ENCODE measurements at regions not wholly inside any gene's neighbourhood (a gene's known extent, or its start where the extent isn't known, plus 50 kb on each side); places are given as distances from the start of the nearest gene placed in this dataset.
A peak's percentile ranks its signal among the peaks of the same experiment; 100 is the strongest.

DNA sequence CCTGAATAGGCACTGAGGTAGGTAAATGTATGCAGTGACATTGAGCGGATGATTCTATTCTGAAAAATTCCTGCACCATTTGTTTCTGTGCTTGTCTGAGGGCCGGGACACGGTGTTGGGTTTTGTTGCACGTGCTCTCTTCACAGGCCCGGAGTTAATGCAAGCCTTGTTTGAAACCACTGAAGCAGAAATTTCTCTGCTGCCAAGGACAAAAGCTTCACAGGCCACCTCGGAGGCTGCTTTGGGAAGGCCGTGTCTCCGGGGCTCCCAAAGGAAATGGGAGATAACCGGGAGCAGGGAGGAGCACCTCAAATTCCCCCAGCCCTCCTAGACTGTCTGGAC is 179.4 kb downstream of the OPA1 start:
- H3K4me1 Mint-ChIP-seq (ENCODE audit: unreplicated experiment) = peaks cover 61% of the 10 kb centered on the region
- TF ChIP-seq, protein P1, sequence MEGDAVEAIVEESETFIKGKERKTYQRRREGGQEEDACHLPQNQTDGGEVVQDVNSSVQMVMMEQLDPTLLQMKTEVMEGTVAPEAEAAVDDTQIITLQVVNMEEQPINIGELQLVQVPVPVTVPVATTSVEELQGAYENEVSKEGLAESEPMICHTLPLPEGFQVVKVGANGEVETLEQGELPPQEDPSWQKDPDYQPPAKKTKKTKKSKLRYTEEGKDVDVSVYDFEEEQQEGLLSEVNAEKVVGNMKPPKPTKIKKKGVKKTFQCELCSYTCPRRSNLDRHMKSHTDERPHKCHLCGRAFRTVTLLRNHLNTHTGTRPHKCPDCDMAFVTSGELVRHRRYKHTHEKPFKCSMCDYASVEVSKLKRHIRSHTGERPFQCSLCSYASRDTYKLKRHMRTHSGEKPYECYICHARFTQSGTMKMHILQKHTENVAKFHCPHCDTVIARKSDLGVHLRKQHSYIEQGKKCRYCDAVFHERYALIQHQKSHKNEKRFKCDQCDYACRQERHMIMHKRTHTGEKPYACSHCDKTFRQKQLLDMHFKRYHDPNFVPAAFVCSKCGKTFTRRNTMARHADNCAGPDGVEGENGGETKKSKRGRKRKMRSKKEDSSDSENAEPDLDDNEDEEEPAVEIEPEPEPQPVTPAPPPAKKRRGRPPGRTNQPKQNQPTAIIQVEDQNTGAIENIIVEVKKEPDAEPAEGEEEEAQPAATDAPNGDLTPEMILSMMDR (conservative IDR thresholded peaks at IDR 0.05) = no peak
- no peaks in the 10 kb centered on the region for H3K36me3 Mint-ChIP-seq
- no peak overlapping the region for H3K27ac Mint-ChIP-seq
- no peak overlapping the region for H3K4me3 Mint-ChIP-seq
- H3K9me3 Mint-ChIP-seq = peaks cover 3% of the 10 kb centered on the region
- H3K27me3 Mint-ChIP-seq = peaks cover 3% of the 10 kb centered on the region
- peak; percentile 24 for DNase-seq (ENCODE audit: extremely low spot score, unreplicated experiment)

DNA sequence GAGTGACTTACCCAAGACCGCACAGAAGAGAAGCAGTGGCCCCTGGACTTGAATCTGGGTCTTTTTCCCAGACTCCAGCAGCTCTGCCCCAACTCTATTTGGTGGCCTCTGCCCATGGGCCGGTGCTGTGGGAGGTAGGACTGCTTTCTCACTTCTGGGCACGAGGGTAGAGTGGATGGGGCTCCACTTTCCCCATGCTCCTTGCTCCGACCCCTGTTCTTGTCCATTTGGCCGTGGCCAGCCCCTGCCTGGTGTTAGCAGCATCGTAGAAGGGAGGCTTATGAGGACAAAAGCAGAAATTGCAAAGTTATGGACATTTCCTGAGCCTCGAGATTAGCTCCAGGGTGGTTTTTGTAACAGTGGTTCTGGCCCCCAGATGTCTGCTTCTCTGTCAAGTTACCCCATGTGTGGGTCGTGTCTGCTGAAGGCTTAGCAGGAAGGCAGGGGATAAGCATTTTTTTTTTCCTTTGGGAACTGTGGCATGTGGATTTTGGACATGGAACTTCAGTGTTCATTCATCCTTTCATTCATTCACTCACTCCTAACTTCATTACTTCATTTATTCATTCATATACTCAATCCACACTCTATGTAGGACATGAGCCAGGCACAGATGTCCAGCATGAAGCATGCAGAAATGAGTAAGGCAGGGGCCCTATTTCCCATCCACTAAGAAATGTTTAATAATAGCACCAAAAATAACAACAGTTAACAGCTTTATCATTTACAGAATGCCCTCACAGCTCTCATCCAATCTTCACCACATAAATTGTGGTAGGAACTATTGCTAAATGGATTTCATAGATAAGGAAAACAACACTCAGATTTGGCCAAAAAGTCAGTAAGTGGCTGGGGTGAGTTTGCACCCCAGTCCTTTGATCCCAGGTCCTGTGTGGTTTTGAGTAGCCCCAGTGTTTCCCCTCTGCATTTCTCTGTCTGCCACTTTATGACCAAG is 180.5 kb downstream of the OPA1 start:
- DNase-seq (ENCODE audit: extremely low spot score, unreplicated experiment) = peak; percentile 47
- TF ChIP-seq, protein P1 (conservative IDR thresholded peaks at IDR 0.05) = no peak
- peaks cover 52% of the 10 kb centered on the region for H3K4me1 Mint-ChIP-seq (ENCODE audit: unreplicated experiment)
- H3K27me3 Mint-ChIP-seq = peaks cover 3% of the 10 kb centered on the region
- H3K9me3 Mint-ChIP-seq = peaks cover 3% of the 10 kb centered on the region
- no peaks in the 10 kb centered on the region for H3K36me3 Mint-ChIP-seq
- peak overlapping the region; percentile 26 for H3K27ac Mint-ChIP-seq
- H3K4me3 Mint-ChIP-seq = no peak overlapping the region

DNA sequence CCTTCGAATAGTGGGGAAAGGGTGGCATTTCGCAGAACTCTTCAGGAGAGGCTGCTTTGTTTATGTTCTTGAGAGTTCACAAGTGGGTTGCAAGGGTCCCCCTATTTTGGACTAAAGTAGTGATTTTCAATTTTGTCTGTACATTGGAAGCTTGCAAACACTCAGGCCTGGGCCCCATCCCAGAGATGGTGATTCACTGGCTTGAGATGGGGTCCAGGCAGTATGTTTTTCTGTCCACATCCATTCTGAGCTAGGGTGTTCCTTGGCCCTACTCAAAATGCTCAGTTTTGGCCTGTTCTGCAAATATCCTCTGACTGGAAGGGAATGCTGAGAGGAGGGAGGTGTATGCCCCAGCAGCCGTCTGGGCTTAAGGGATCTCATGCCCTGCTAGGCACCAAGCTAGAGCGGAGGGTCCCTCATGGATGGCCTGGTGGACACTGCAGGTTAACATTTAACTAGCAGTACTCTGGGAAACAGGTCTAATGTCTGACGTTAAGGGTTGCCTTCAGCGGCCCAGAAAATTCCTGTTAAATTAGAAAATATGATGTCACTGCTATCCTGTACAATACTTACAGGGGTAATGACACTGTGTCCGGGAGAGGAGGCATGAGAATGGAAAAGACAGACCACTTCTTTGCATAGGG is 181.4 kb downstream of the OPA1 start:
- H3K27ac Mint-ChIP-seq = peak overlapping the region; percentile 26
- peaks cover 7% of the 10 kb centered on the region for H3K27me3 Mint-ChIP-seq
- H3K4me1 Mint-ChIP-seq (ENCODE audit: unreplicated experiment) = peaks cover 58% of the 10 kb centered on the region
- H3K4me3 Mint-ChIP-seq = no peak overlapping the region
- peak; percentile 36 for DNase-seq (ENCODE audit: extremely low spot score, unreplicated experiment)
- peaks cover 3% of the 10 kb centered on the region for H3K9me3 Mint-ChIP-seq
- H3K36me3 Mint-ChIP-seq = no peaks in the 10 kb centered on the region
- TF ChIP-seq, protein P1 (conservative IDR thresholded peaks at IDR 0.05) = no peak

DNA sequence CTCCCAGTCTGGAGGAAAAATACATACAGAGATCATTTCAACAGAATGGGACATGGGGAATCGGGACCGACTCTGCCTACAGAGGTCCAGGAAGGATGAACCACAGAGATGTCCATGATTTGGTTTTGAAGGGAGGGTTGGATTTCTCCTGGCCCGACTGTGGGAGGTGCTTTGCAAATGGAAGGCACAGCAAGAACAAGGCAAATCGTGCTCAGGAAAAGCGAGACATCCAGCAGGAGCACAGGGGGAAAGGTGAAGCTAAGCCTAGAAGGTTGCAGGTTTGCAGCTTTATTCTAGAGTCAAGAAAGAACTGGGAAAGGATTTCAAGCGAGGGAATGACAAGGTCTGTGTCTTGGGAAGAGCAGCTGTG is 181.9 kb downstream of the OPA1 start:
- H3K36me3 Mint-ChIP-seq = no peaks in the 10 kb centered on the region
- no peak overlapping the region for H3K27ac Mint-ChIP-seq
- peak; percentile 18 for DNase-seq (ENCODE audit: extremely low spot score, unreplicated experiment)
- H3K9me3 Mint-ChIP-seq = peaks cover 3% of the 10 kb centered on the region
- peaks cover 64% of the 10 kb centered on the region for H3K4me1 Mint-ChIP-seq (ENCODE audit: unreplicated experiment)
- no peak overlapping the region for H3K4me3 Mint-ChIP-seq
- TF ChIP-seq, protein P1 (conservative IDR thresholded peaks at IDR 0.05) = no peak
- peaks cover 9% of the 10 kb centered on the region for H3K27me3 Mint-ChIP-seq

DNA sequence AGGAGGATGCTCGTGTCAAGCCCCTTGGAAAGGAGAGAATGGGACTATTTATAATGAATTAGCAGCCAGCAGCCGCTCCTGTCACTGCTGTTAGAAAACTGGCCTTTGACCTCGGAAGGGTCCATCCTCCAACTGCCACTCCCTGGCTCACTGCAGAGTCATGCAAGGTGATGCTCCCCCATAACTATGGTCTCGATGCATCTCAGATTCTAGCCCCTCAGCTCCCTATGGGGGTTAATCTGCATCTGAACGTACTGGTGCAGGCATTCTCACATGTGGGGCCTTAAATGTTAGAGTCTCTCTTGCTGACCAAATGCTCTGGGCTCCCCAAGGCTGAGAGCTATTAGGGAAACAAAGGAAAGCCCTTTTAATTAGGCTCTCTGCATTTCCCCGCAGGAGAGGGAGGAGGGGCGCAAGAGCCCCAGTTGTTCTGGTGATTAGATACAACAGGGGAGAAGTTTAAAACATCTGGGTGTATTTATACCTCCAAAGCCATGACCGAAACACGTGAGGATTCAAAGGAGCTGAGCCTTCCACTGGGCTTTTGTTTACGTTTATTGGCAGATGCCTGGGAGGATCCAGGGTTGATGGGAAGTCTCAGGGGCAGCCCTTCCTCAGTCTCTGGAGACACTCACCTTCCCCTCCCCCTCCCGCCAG is 182.5 kb downstream of the OPA1 start:
- H3K4me1 Mint-ChIP-seq (ENCODE audit: unreplicated experiment) = peaks cover 70% of the 10 kb centered on the region
- DNase-seq (ENCODE audit: extremely low spot score, unreplicated experiment) = no peak
- peaks cover 3% of the 10 kb centered on the region for H3K9me3 Mint-ChIP-seq
- no peak overlapping the region for H3K27ac Mint-ChIP-seq
- TF ChIP-seq, protein P1 (conservative IDR thresholded peaks at IDR 0.05) = no peak
- H3K27me3 Mint-ChIP-seq = peaks cover 9% of the 10 kb centered on the region
- H3K36me3 Mint-ChIP-seq = no peaks in the 10 kb centered on the region
- H3K4me3 Mint-ChIP-seq = peak overlapping the region; percentile 9
